ENCODE measurements at regions not wholly inside any gene's neighbourhood (a gene's known extent, or its start where the extent isn't known, plus 50 kb on each side); places are given as distances from the start of the nearest gene placed in this dataset.
A peak's percentile ranks its signal among the peaks of the same experiment; 100 is the strongest.
"Not testable (repeated sequence)": the region's sequence is repeated elsewhere in the genome, so short reads cannot be mapped to it uniquely, and the experiment has no call there.

DNA sequence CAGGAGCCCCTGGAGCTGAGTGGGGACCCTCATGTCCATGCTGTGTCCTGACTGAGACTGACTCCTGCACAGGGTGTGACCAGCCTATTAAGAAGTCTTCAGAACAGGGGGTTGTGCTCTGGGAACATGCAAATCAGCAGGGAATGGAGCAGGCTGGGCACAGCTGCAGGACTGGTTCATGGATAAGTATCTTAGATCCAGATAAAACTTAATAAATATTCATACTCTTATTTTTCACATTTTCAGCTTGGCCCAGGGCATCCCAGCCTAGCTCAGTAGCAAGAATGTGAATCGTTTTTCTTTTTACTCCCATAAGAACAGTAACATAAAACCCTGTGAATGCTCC is 479.7 kb downstream of the RPIA start:
- not testable (repeated sequence) for H3K27me3 Mint-ChIP-seq (ENCODE audit: low read depth); ATAC-seq; H3K9me3 Mint-ChIP-seq; H3K36me3 Mint-ChIP-seq (ENCODE audit: insufficient read depth); H3K4me1 Mint-ChIP-seq (ENCODE audit: low read depth); DNase-seq; H3K4me3 Mint-ChIP-seq

DNA sequence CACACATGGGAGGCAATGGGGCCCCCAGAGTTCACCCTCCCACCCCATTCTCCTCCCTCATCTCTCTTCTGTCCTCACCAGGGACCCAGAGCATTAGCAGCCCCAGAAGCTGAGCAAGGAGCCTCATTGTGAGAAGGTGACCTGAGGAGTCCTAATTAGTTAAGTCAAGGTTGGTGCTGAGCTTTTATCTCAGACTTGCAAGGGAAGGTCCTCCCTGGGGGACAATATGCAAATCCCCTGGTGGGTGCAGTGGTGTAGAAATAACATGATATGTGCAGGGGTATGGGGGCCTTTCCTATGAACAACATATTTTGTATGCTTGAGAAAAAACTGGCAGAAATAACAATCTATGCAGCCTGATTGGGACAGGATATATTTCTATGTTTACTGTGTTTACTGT is 485.5 kb downstream of the RPIA start:
- not testable (repeated sequence) for H3K4me3 Mint-ChIP-seq; DNase-seq; H3K9me3 Mint-ChIP-seq; H3K4me1 Mint-ChIP-seq (ENCODE audit: low read depth); ATAC-seq; H3K36me3 Mint-ChIP-seq (ENCODE audit: insufficient read depth); H3K27me3 Mint-ChIP-seq (ENCODE audit: low read depth)

DNA sequence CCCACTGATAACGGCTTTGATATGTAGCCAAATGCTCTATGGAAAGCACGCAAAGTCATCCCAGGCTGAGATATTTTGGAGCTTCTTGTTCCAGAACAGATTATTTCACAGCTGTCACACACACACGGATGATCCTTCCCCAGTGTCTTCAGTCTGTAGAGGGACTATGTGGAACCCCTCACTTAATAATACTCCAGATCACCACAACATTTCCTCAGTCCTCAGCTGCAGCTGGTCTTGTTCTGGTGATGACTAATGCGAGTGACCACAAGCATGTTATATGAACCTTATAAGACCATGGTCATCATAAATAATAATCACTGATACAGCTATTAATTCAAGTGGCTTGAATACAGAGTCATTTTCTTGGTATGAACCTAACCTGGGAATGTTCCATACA is 490.7 kb downstream of the RPIA start:
- not testable (repeated sequence) for H3K36me3 Mint-ChIP-seq (ENCODE audit: insufficient read depth); H3K27me3 Mint-ChIP-seq (ENCODE audit: low read depth); H3K4me3 Mint-ChIP-seq; H3K9me3 Mint-ChIP-seq; ATAC-seq; DNase-seq; H3K4me1 Mint-ChIP-seq (ENCODE audit: low read depth)

DNA sequence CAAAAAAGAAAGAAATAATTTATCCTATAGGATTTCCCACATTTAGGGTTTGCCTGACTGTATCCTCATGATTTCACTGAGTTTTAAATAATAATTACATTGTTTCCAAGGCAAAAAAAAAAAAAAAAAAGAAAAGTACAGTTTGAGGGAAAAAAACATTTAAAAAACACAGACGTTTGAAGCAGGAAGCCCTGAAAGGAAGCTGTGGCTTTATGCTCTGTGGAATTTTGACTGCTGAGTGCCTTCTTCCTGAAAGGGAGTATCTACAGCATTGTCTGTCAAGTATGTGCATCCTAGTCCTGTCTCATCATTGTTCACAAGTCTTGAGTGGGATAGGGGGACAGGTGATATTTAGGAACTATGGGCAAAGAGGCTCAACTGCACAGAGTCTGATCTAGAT is 493.3 kb downstream of the RPIA start:
- not testable (repeated sequence) for DNase-seq; H3K9me3 Mint-ChIP-seq; H3K36me3 Mint-ChIP-seq (ENCODE audit: insufficient read depth); H3K27me3 Mint-ChIP-seq (ENCODE audit: low read depth); H3K4me3 Mint-ChIP-seq; ATAC-seq; H3K4me1 Mint-ChIP-seq (ENCODE audit: low read depth)

DNA sequence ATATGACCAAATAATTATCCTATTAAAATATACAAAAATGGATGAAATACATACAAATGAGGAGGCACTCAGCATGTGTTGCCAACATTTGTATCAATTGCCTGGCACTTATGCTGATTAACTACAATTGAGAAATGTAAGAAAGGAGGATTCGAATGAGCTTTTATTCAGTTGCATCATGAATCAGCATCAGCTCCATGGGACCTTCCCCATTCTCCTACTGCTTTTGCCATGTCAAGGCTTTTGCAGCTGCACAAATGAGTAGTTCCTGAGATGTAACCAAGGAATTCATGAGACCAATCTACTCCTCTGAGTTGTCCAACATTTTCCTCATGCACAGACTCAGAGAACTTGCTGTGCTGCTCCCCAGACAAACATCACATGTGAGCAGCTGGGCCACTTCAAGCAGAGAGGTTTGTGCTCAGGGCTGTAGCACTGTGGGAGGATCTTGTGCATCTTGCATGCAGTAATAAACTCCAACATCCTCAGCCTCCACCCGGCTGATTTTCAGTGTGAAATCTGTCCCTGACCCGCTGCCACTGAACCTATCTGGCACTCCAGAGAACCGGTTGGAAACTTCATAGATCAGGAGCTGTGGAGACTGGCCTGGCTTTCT is 504.3 kb downstream of the RPIA start:
- DNase-seq; H3K4me1 Mint-ChIP-seq (ENCODE audit: low read depth); H3K27me3 Mint-ChIP-seq (ENCODE audit: low read depth); H3K9me3 Mint-ChIP-seq; H3K36me3 Mint-ChIP-seq (ENCODE audit: insufficient read depth); H3K4me3 Mint-ChIP-seq; ATAC-seq: not testable (repeated sequence)

DNA sequence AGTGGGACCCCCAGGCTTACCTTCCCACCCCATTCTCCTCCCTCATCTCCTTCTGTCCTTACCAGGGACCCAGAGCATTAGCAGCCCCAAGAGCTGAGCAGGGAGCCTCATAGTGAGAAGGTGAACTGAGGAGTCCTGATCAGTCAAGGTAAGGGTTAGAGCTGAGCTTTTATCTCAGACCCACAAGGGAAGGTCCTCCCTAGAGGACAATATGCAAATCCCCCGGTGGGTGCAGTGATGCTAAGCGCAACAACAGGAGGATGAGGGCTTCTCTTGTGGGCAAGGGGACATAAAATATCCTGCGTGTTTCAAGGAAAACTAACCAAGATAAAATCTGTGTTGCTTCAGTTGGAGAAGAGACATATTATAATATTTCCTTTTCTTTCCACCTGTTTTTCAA is 505.2 kb downstream of the RPIA start:
- not testable (repeated sequence) for ATAC-seq; H3K4me3 Mint-ChIP-seq; H3K9me3 Mint-ChIP-seq; H3K36me3 Mint-ChIP-seq (ENCODE audit: insufficient read depth); H3K4me1 Mint-ChIP-seq (ENCODE audit: low read depth); H3K27me3 Mint-ChIP-seq (ENCODE audit: low read depth); DNase-seq

DNA sequence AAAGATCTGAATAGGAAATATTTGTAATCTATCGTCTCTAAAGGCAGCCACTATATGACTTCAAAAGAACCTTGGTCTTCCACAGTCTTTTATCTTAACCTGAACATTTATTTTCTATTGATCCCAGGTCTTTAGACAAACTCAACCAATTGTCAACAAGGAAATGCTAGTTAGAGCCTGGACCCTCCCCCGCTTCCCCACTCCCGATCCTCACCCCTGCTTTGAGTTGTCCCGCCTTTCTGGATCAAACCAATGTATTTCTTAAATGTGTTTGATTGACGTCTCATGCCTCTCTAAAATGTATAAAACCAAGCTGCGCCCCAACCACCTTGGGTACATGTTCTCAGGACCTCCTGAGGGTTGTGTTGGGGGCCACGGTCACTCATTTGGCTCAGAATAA is 506.6 kb downstream of the RPIA start:
- ATAC-seq; H3K4me1 Mint-ChIP-seq (ENCODE audit: low read depth); DNase-seq: not testable (repeated sequence)

DNA sequence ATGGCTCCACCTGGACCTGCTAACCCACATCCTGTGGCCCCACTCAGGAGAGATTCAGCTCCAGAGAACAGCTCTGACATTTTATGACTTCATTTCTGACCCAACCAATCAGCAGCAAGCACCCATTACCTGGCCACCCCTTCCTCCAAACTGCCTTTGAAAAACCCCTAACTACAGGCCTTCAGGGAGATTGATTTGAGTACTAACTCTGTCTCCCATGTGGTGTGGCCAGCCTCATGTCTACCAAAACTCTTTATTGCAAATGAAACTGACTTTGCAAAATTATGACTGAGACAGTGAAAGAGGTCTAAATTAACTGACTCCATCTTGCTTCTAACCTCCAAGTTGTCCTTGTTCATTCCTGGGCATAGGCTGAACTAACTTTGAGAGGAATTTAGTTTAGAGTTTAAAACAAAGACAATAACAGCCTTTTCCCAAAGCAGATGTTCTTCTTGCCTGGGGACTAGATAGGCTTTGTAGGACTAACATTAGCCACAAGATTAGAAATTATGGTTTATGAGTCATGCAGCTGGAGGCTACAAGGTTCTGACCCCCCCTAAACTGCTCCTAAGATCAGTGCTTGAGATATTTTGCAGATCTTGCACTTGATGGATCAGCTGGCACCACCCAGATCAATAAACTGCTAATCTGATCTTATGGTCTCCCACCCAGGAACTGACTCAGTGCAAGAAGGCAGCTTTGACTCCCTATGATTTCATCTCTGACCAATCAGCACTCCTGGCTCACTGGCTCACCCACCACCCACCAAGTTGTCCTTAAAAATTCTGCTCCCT is 508.2 kb downstream of the RPIA start:
- not testable (repeated sequence) for H3K4me3 Mint-ChIP-seq; H3K36me3 Mint-ChIP-seq (ENCODE audit: insufficient read depth); H3K4me1 Mint-ChIP-seq (ENCODE audit: low read depth); H3K27me3 Mint-ChIP-seq (ENCODE audit: low read depth); ATAC-seq; H3K9me3 Mint-ChIP-seq; DNase-seq

More for the DNA sequence above, 506.6 kb downstream of the RPIA start:
- not testable (repeated sequence) for H3K9me3 Mint-ChIP-seq; H3K4me3 Mint-ChIP-seq; H3K36me3 Mint-ChIP-seq (ENCODE audit: insufficient read depth); H3K27me3 Mint-ChIP-seq (ENCODE audit: low read depth)

DNA sequence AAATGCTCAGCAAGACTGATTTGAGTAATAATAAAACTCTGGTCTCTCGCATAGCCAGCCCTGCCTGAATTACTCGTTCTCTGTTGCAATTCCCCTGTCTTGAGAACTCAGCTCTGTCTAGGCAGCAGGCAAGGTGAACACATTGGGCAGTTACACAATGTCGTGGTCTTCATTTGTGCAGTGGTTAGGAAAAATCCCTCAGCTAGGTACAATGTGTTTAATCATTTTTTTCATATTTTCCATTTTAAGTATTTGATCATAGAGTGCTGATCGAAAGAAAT is 508.7 kb downstream of the RPIA start:
- not testable (repeated sequence) for H3K27me3 Mint-ChIP-seq (ENCODE audit: low read depth); H3K9me3 Mint-ChIP-seq; H3K4me1 Mint-ChIP-seq (ENCODE audit: low read depth); H3K4me3 Mint-ChIP-seq; H3K36me3 Mint-ChIP-seq (ENCODE audit: insufficient read depth); ATAC-seq; DNase-seq

DNA sequence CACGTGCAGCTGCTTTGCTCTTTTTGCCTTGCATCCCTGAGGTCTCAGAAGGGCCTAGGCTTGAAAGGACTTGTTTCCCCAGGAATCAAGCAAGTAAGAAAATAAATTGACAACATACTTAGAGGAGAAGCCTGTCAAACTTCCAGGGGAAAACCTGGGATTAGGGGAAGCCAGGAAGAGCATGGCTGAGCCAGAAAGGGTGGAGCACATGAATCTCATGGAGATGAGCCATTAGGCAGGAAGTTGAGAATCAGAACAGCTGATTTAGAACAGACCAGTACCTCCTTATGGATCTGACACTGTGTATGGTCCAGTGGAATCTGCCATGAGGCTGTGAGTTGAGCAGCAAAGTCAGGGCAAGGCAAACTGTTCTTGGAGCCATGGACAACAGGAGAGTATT is 511.0 kb downstream of the RPIA start:
- H3K4me1 Mint-ChIP-seq (ENCODE audit: low read depth); ATAC-seq; H3K36me3 Mint-ChIP-seq (ENCODE audit: insufficient read depth); H3K9me3 Mint-ChIP-seq; H3K4me3 Mint-ChIP-seq; DNase-seq; H3K27me3 Mint-ChIP-seq (ENCODE audit: low read depth): not testable (repeated sequence)

DNA sequence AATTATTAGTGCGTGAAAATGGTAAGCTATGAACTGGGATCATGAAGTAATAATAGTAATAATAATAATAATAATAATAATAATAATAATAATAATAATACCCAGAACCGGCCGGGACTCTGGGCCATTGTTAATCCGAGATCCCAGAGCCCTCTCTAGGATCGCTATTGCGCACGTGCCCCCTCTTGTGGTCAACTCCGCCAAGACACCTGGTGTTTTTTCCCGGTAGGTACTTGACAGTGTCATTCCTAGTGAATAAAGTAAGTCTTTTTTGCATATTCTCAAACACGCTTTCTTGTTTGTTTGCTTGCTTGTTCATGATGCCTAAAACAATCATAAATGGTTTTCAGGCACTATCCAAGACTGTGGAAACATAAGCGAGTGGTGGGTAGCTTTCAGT is 513.7 kb downstream of the RPIA start:
- H3K4me3 Mint-ChIP-seq; H3K27me3 Mint-ChIP-seq (ENCODE audit: low read depth); H3K9me3 Mint-ChIP-seq; ATAC-seq; H3K4me1 Mint-ChIP-seq (ENCODE audit: low read depth); H3K36me3 Mint-ChIP-seq (ENCODE audit: insufficient read depth): not testable (repeated sequence)
- peak; percentile 5 for DNase-seq

DNA sequence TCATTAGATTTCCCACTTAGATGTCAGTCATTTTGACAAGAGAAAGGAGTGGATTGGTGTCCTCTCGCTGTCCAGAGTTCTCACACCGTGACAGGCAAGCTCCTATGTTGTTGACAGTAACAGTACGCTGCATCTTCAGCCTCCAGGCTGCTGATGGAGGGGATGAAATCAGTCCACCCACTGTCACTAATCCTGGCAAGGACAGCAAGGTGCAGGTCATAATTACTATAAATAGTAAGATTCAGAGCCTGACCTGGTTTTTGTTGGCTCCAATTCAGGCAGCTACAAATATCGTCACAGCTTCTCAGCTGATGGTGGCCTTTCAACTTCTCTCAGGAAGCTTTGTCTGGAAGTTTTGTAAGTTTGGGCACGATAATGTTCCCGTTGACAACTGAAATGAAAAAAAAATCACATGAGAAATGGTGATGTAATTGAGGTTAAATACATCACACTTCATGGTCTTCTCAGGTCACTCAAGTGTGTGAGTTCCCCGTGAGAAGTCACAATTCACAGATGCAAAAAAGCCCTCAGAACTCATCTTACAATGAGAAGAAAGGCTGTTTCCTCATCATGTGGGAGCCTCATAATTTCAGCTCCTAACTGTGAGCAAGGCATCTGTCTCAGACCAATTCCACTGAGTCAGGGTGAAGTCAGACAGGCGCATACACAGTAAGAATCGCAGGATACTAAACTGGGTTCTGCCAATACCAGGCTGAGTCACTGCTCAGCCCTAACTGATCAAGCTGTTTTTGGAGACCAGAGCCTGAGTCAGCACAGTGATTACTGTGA is 516.9 kb downstream of the RPIA start:
- DNase-seq; H3K27me3 Mint-ChIP-seq (ENCODE audit: low read depth); ATAC-seq; H3K4me1 Mint-ChIP-seq (ENCODE audit: low read depth); H3K4me3 Mint-ChIP-seq; H3K9me3 Mint-ChIP-seq; H3K36me3 Mint-ChIP-seq (ENCODE audit: insufficient read depth): not testable (repeated sequence)

DNA sequence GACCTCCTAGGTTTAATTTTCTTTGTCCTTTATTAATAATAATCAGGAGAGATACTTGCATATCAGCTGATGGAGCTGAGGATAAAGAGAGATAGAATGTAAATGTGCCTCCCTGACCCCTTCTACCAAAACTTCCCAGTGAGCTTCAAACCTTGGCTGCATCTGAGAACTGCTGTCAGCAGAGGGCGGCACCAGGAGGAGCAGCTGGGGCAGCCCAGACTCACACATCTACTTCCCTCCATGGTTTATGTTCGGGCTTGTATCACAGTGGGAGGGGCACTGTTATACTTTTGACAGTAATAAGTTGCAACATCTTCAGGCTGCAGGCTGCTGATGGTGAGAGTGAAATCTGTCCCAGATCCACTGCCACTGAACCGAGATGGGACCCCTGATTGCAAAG is 521.7 kb downstream of the RPIA start:
- H3K4me1 Mint-ChIP-seq (ENCODE audit: low read depth); H3K4me3 Mint-ChIP-seq; H3K27me3 Mint-ChIP-seq (ENCODE audit: low read depth); H3K9me3 Mint-ChIP-seq; H3K36me3 Mint-ChIP-seq (ENCODE audit: insufficient read depth); DNase-seq; ATAC-seq: not testable (repeated sequence)

DNA sequence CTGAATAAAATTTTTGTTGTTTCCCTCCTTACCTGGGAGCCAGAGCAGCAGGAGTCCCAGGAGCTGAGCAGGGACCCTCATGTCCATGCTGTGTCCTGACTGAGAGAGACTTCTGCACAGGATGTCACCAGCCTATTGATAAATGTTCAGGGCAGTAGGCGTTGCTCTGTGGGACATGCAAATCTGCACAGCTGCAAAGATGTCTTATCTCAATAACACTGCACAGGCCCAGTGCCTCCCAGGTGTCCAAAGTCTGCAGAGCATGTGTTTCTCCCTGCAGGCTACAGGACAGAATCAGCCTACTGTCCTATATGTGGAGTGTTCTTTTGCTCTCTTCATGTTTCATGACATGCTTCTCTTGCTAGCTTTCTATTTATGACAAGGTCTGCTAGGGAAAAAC is 522.3 kb downstream of the RPIA start:
- DNase-seq; H3K27me3 Mint-ChIP-seq (ENCODE audit: low read depth); H3K4me3 Mint-ChIP-seq; H3K9me3 Mint-ChIP-seq; H3K36me3 Mint-ChIP-seq (ENCODE audit: insufficient read depth); ATAC-seq; H3K4me1 Mint-ChIP-seq (ENCODE audit: low read depth): not testable (repeated sequence)

DNA sequence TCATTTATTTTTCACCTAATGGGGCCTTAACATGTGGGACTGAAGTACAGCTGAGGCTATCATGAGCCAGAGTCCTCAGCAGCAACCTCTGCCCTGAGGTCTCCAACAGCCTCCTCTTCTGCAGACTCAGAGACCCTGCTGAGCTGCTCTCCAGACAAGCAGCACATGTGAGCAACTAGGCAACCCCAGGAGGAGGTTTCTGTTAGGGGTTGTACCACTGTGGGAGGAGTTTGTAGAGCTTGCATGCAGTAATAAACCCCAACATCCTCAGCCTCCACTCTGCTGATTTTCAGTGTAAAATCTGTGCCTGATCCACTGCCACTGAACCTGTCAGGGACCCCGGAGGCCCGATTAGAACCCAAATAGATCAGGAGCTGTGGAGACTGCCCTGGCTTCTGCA is 530.0 kb downstream of the RPIA start:
- DNase-seq; H3K27me3 Mint-ChIP-seq (ENCODE audit: low read depth); ATAC-seq; H3K4me3 Mint-ChIP-seq; H3K36me3 Mint-ChIP-seq (ENCODE audit: insufficient read depth); H3K9me3 Mint-ChIP-seq; H3K4me1 Mint-ChIP-seq (ENCODE audit: low read depth): not testable (repeated sequence)
